Lower leg skin (tissue), 3 donors: ENCODE measurements at regions not wholly inside any gene's neighbourhood (a gene's known extent, or its start where the extent isn't known, plus 50 kb on each side); places are given as distances from the start of the nearest gene placed in this dataset.

ENCODE experiments used
- POLR2A ChIP-seq, 2 donors: fragments of 450-650 bp; IDR thresholded peaks; one replicate each; pipeline ENCODE4 v1.6.1; 2016 to 2017; ENCODE audit warnings: antibody characterized with exemption in 2 of 2, mild to moderate bottlenecking in 1 of 2, moderate library complexity in 1 of 2
- TF ChIP-seq, protein P1 (sequence below), 3 donors: fragments of 450-650 bp; IDR thresholded peaks; one replicate each; pipeline ENCODE4 v1.5.1; 2016; ENCODE audit warnings: antibody characterized with exemption in 3 of 3, mild to moderate bottlenecking in 3 of 3, moderate library complexity in 2 of 3

DNA sequence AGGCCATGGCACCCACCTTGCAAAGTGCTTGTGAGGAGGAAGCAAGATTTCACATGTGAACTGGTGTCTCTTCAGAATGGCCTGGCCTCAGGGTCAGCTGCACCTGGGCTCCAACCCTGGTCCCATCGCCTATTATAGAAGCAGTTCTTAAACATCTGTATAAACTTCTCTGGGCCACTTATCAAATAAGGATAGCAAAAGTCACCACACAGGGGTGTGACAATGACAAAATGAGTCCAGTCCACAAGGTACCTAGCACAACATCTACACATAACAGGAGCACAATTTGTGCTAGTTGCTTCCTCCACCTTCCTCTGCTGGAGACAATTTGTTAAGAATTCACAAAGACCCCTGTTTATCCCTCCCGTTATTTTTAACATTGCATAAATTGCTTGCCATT, 340.6 kb upstream of the ZMIZ1 start:
- no peak for TF ChIP-seq POLR2A (IDR thresholded peaks at IDR 0.05)
- TF ChIP-seq, protein P1, sequence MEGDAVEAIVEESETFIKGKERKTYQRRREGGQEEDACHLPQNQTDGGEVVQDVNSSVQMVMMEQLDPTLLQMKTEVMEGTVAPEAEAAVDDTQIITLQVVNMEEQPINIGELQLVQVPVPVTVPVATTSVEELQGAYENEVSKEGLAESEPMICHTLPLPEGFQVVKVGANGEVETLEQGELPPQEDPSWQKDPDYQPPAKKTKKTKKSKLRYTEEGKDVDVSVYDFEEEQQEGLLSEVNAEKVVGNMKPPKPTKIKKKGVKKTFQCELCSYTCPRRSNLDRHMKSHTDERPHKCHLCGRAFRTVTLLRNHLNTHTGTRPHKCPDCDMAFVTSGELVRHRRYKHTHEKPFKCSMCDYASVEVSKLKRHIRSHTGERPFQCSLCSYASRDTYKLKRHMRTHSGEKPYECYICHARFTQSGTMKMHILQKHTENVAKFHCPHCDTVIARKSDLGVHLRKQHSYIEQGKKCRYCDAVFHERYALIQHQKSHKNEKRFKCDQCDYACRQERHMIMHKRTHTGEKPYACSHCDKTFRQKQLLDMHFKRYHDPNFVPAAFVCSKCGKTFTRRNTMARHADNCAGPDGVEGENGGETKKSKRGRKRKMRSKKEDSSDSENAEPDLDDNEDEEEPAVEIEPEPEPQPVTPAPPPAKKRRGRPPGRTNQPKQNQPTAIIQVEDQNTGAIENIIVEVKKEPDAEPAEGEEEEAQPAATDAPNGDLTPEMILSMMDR (IDR thresholded peaks at IDR 0.05) = no peak
